ENCODE measurements at regions not wholly inside any gene's neighbourhood (a gene's known extent, or its start where the extent isn't known, plus 50 kb on each side); places are given as distances from the start of the nearest gene placed in this dataset.

GRCh38 chr6:44642349-44642748 lies 254.8 kb downstream of the CDC5L start:
- TF ChIP-seq CTCF (IDR thresholded peaks at IDR 0.05) (no peak), RELA (CRISPR knock-in tag; IDR thresholded peaks at IDR 0.05; ENCODE audit: borderline replicate concordance) (no peak)
